ENCODE measurements at regions not wholly inside any gene's neighbourhood (a gene's known extent, or its start where the extent isn't known, plus 50 kb on each side); places are given as distances from the start of the nearest gene placed in this dataset.
"Not testable (repeated sequence)": the region's sequence is repeated elsewhere in the genome, so short reads cannot be mapped to it uniquely, and the experiment has no call there.

DNA sequence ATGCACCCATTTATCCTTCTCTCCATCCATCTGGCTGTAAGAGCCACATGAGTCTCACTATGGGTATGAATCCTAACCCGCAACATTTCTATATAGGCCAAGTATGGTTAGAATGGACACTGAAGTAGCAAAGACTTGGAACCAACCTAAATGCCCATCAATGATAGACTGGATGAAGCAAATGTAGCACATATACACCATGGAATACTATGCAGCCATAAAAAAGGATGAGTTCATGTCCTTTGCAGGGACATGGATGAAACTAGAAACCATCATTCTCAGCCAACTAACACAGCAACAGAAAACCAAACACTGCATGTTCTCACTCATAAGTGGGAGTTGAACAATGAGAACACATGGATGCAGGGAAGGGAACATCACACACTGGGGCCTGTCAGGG, 111.5 kb upstream of the SEM1 start:
- TF ChIP-seq POLR2A (IDR thresholded peaks at IDR 0.05): not testable (repeated sequence)
- TF ChIP-seq, protein P1, sequence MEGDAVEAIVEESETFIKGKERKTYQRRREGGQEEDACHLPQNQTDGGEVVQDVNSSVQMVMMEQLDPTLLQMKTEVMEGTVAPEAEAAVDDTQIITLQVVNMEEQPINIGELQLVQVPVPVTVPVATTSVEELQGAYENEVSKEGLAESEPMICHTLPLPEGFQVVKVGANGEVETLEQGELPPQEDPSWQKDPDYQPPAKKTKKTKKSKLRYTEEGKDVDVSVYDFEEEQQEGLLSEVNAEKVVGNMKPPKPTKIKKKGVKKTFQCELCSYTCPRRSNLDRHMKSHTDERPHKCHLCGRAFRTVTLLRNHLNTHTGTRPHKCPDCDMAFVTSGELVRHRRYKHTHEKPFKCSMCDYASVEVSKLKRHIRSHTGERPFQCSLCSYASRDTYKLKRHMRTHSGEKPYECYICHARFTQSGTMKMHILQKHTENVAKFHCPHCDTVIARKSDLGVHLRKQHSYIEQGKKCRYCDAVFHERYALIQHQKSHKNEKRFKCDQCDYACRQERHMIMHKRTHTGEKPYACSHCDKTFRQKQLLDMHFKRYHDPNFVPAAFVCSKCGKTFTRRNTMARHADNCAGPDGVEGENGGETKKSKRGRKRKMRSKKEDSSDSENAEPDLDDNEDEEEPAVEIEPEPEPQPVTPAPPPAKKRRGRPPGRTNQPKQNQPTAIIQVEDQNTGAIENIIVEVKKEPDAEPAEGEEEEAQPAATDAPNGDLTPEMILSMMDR (IDR thresholded peaks at IDR 0.05): not testable (repeated sequence)
